ENCODE measurements at regions not wholly inside any gene's neighbourhood (a gene's known extent, or its start where the extent isn't known, plus 50 kb on each side); places are given as distances from the start of the nearest gene placed in this dataset.

GRCh38 chr12:16716928-16717327 lies 111.0 kb upstream of the LMO3 start:
- no peak for TF ChIP-seq CTCF (IDR thresholded peaks at IDR 0.05; ENCODE audit: low read depth, low read length, poor library complexity, severe bottlenecking)
- no peak for TF ChIP-seq EZH2phosphoT487 (IDR thresholded peaks at IDR 0.05; ENCODE audit: borderline replicate concordance, low read length)
